H1 (cell line): ENCODE measurements at regions not wholly inside any gene's neighbourhood (a gene's known extent, or its start where the extent isn't known, plus 50 kb on each side); places are given as distances from the start of the nearest gene placed in this dataset.
A peak's percentile ranks its signal among the peaks of the same experiment; 100 is the strongest.

Experiments used
- CTCF ChIA-PET: fragments of 300-600 bp; sonication (Branson Sonifier 250); formaldehyde crosslinking; loops from one replicate; lab custom pipeline; 2021; ENCODE audit not compliant: partially characterized antibody; lab: Charles Lee
- POLR2A ChIA-PET: fragments of 300-600 bp; sonication (Branson Sonifier 250); formaldehyde crosslinking; loops from one replicate; lab custom pipeline; 2021; ENCODE audit warnings: inconsistent platforms; ENCODE audit not compliant: partially characterized antibody; lab: Charles Lee
- DNase-seq, 2 experiments: peaks; one replicate each; pipeline versions ENCODE4 v3.0.0 to v3.0.0-alpha.2; 2010 to 2022; ENCODE audit warnings: low spot score in 2 of 2, low read depth in 1 of 2, mixed read lengths in 1 of 2
- FAIRE-seq: peaks from 2 replicates; lab custom pipeline; 2011; peaks lifted over from hg19 to GRCh38; lab: Jason Lieb, UNC
- H2AFZ ChIP-seq: 2 replicates; pipeline ENCODE4 v1.8.1; 2012; ENCODE audit warnings: low read length, inconsistent platforms
- H2AK5ac ChIP-seq: 2 replicates; pipeline ENCODE4 v1.6.1; 2013; ENCODE audit warnings: low read depth, low read length
- H2BK120ac ChIP-seq: replicated peaks from 2 replicates; pipeline ENCODE3; 2013; ENCODE audit warnings: low read depth, low read length, inconsistent platforms
- H2BK12ac ChIP-seq: 2 replicates; pipeline ENCODE4 v1.6.1; 2013; ENCODE audit warnings: low read depth, low read length
- H2BK15ac ChIP-seq: 2 replicates; pipeline ENCODE4 v1.6.1; 2013; ENCODE audit warnings: low read length
- H2BK20ac ChIP-seq: 2 replicates; pipeline ENCODE4 v1.6.1; 2013; ENCODE audit warnings: low read length
- H2BK5ac ChIP-seq: 2 replicates; pipeline ENCODE4 v1.6.1; 2013; ENCODE audit warnings: low read depth, low read length
- H3K14ac ChIP-seq: 2 replicates; pipeline ENCODE4 v1.6.1; 2013; ENCODE audit warnings: inconsistent platforms; ENCODE audit not compliant: insufficient read length
- H3K18ac ChIP-seq: 2 replicates; pipeline ENCODE4 v1.6.1; 2013; ENCODE audit warnings: low read length; ENCODE audit errors: extremely low read depth
- H3K23ac ChIP-seq: 2 replicates; pipeline ENCODE4 v1.6.1; 2013; ENCODE audit warnings: inconsistent platforms; ENCODE audit not compliant: insufficient read length
- H3K23me2 ChIP-seq: 2 replicates; pipeline ENCODE4 v1.6.1; 2013; ENCODE audit warnings: low read depth, low read length
- H3K27ac ChIP-seq: 2 replicates; pipeline ENCODE4 v1.6.1; 2011; ENCODE audit warnings: low read depth, low read length, inconsistent platforms
- H3K27me3 ChIP-seq, 4 experiments: replicated peaks in 1 of 4; 1 replicate in 1 of 4; 2 replicates in 3 of 4; pipeline versions ENCODE4 v1.6.1 to v1.8.1; 2011 to 2013; ENCODE audit warnings: low read length in 3 of 4, mild to moderate bottlenecking in 3 of 4, inconsistent platforms in 2 of 4, mixed read lengths in 2 of 4, moderate library complexity in 1 of 4; ENCODE audit not compliant: control insufficient read depth in 3 of 4, insufficient read depth in 3 of 4; ENCODE audit errors: extremely low read depth in 1 of 4
- H3K36me3 ChIP-seq, 4 experiments: 2 replicates each; pipeline versions ENCODE4 v1.6.1 to v1.8.1; 2011 to 2013; ENCODE audit warnings: mild to moderate bottlenecking in 4 of 4, low read length in 3 of 4, moderate library complexity in 2 of 4, control low read depth in 1 of 4, inconsistent platforms in 1 of 4; ENCODE audit not compliant: insufficient read depth in 4 of 4, control insufficient read depth in 2 of 4
- H3K4ac ChIP-seq: replicated peaks from 2 replicates; pipeline ENCODE3; 2013; ENCODE audit warnings: low read length, low read depth, mixed read lengths, inconsistent platforms; ENCODE audit not compliant: insufficient read length
- H3K4me1 ChIP-seq, 4 experiments: replicated peaks in 1 of 4; 1 replicate in 1 of 4; 2 replicates in 3 of 4; pipeline versions ENCODE4 v1.6.1 to v1.8.1; 2011 to 2013; ENCODE audit warnings: low read length in 3 of 4, inconsistent platforms in 2 of 4, mixed read lengths in 1 of 4; ENCODE audit not compliant: insufficient read depth in 4 of 4, control insufficient read depth in 3 of 4
- H3K4me2 ChIP-seq, 2 experiments: 2 replicates each; pipeline versions ENCODE4 v1.6.1 to v1.8.1; 2011 to 2013; ENCODE audit warnings: low read depth in 2 of 2, low read length in 2 of 2, control low read depth in 1 of 2, inconsistent platforms in 1 of 2, mild to moderate bottlenecking in 1 of 2; ENCODE audit not compliant: insufficient read depth in 1 of 2
- H3K4me3 ChIP-seq, 4 experiments: fragments of 200-600, 300-600 bp in 1 of 4; sonication (generic), shearing (Covaris generic), sonication (Bioruptor Twin) in 1 of 4; 2 replicates each; pipeline versions ENCODE4 v1.5.1 to v1.8.1; 2011 to 2016; ENCODE audit warnings: low read length in 4 of 4, low read depth in 3 of 4, control low read depth in 2 of 4, inconsistent platforms in 2 of 4, mild to moderate bottlenecking in 2 of 4, mixed read lengths in 1 of 4, moderate library complexity in 1 of 4; ENCODE audit not compliant: insufficient read depth in 2 of 4; ENCODE audit errors: extremely low read depth in 1 of 4
- H3K56ac ChIP-seq: replicated peaks from 2 replicates; pipeline ENCODE3; 2013; ENCODE audit warnings: low read depth, mild to moderate bottlenecking, mixed read lengths, low read length, inconsistent platforms; ENCODE audit not compliant: insufficient read length
- H3K79me1 ChIP-seq: 2 replicates; pipeline ENCODE4 v1.6.1; 2013; ENCODE audit warnings: low read depth, low read length, control low read depth
- H3K79me2 ChIP-seq, 2 experiments: 2 replicates each; pipeline versions ENCODE4 v1.6.1 to v1.8.1; 2012 to 2013; ENCODE audit warnings: low read length in 2 of 2, mild to moderate bottlenecking in 2 of 2, inconsistent platforms in 1 of 2; ENCODE audit not compliant: insufficient read depth in 2 of 2, control insufficient read depth in 1 of 2
- H3K9ac ChIP-seq, 4 experiments: replicated peaks in 1 of 4; 1 replicate in 1 of 4; 2 replicates in 3 of 4; pipeline versions ENCODE4 v1.6.1 to v1.8.1; 2011 to 2013; ENCODE audit warnings: low read depth in 3 of 4, low read length in 3 of 4, control low read depth in 2 of 4, mild to moderate bottlenecking in 2 of 4, moderate library complexity in 2 of 4, inconsistent platforms in 1 of 4; ENCODE audit errors: extremely low read depth in 1 of 4
- H3K9me3 ChIP-seq, 2 experiments: 2 replicates each; pipeline versions ENCODE4 v1.6.1 to v1.8.1; 2012 to 2013; ENCODE audit warnings: mild to moderate bottlenecking in 2 of 2, moderate library complexity in 2 of 2, control low read depth in 1 of 2, inconsistent platforms in 1 of 2, low read depth in 1 of 2, low read length in 1 of 2, mixed read lengths in 1 of 2; ENCODE audit not compliant: insufficient read depth in 2 of 2
- H4K20me1 ChIP-seq, 2 experiments: replicated peaks in 1 of 2; 2 replicates each; pipeline versions ENCODE3 to v1.8.1; 2011 to 2013; ENCODE audit warnings: inconsistent platforms in 2 of 2, low read length in 2 of 2, mild to moderate bottlenecking in 1 of 2; ENCODE audit not compliant: insufficient read depth in 2 of 2, control insufficient read depth in 1 of 2
- H4K5ac ChIP-seq: 2 replicates; pipeline ENCODE4 v1.6.1; 2013; ENCODE audit warnings: low read length, low read depth, mixed read lengths, inconsistent platforms; ENCODE audit not compliant: insufficient read length
- H4K8ac ChIP-seq: 2 replicates; pipeline ENCODE4 v1.8.0; 2013; ENCODE audit warnings: mild to moderate bottlenecking, moderate library complexity, low read length, inconsistent platforms; ENCODE audit not compliant: insufficient read depth; ENCODE audit errors: extremely low read depth
- H4K91ac ChIP-seq: replicated peaks from 2 replicates; pipeline ENCODE3; 2013; ENCODE audit warnings: low read length, mixed read lengths, inconsistent platforms; ENCODE audit not compliant: insufficient read length
- KDM5A ChIP-seq: fragments of 200-600 bp; IDR thresholded peaks from 2 replicates; pipeline ENCODE4 v1.7.1; 2012; ENCODE audit warnings: mild to moderate bottlenecking, low read length, inconsistent platforms, mixed read lengths
- SAP30 ChIP-seq: fragments of 300-600 bp; sonication (generic); IDR thresholded peaks from 2 replicates; pipeline ENCODE4 v1.7.1; 2012; ENCODE audit warnings: low read length, moderate library complexity, mild to moderate bottlenecking, inconsistent platforms; ENCODE audit not compliant: insufficient read depth, insufficient replicate concordance
- SIN3A ChIP-seq, 2 experiments: IDR thresholded peaks in 1 of 2; conservative IDR thresholded peaks in 1 of 2; 2 replicates each; pipeline ENCODE4 v1.6.1; 2011 to 2012; ENCODE audit warnings: low read length in 2 of 2, improper control_type of control experiment in 1 of 2, low read depth in 1 of 2, mild to moderate bottlenecking in 1 of 2
- SP1 ChIP-seq: IDR thresholded peaks from 2 replicates; pipeline ENCODE4 v1.6.1; 2011; ENCODE audit warnings: low read depth, low read length
- WGBS, 2 experiments: shearing (Covaris generic) in 1 of 2; methylation state at CpG; one replicate each; pipeline versions ENCODE4 v1.1.6 to v1.1.7; 2013 to 2015; ENCODE audit warnings: low lambda C conversion rate in 2 of 2, mixed read lengths in 2 of 2, inconsistent platforms in 1 of 2, low coverage in 1 of 2, missing lambda C conversion rate in 1 of 2; ENCODE audit not compliant: insufficient replicate concordance in 2 of 2, insufficient coverage in 1 of 2, insufficient read length in 1 of 2; ENCODE audit errors: extremely low coverage in 1 of 2, missing lambda C conversion rate in 1 of 2; 5-methylcytosine and 5-hydroxymethylcytosine counted together

DNA sequence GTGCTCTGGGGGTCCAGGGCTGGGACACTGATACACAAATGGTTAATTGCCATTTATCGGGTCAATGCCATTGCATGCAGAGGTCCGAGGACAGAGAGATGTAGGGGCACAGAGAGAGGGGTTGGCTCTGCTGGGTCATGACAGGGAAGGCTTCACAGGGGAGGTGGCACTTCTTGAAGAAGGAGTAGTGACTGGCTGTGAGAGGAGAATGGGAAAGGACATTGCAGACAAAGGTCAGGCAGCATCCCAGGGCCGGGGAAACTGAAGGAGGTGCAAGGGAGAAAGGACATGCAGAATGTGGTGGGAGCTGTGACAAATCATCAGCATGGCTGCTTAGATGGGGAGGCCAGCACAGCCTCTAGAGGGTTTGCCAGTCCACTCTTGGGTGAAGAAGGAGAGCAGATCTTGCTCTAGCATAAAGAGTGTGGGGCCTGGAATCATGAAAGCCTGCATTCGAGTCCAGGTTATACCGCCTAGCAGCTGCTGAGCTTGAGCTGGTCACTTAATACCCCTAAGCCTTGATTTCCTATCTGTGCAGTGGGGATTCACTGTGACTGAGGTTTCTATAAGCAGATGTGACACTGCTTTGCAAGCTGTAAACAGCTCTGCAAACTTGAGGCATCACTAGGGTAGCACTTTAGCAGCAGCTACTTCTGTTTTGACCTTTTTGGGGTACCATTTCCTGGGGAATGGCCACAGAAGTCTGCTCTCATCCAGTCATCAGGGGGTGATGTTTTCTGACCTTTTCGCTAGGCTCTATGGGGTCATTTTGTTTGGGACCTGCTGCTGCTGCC, 59.2 kb upstream of the EPS8L3 start:
- no peaks in the 10 kb centered on the region for H3K9me3 ChIP-seq
- H3K4me1 ChIP-seq = peaks cover 0 to 5% (median 0%) of the 10 kb centered on the region in 4 experiments; a peak in 1 of 7 replicates
- no peak overlapping the region for H4K8ac ChIP-seq
- H3K23ac ChIP-seq = no peak overlapping the region
- no peak overlapping the region for H3K14ac ChIP-seq
- peak overlapping the region; percentile 63; the same call in 1 of the 2 replicates for H2BK5ac ChIP-seq
- H2AK5ac ChIP-seq = no peak overlapping the region
- H4K91ac ChIP-seq = no peak overlapping the region
- no peaks in the 10 kb centered on the region for H3K79me2 ChIP-seq
- peak overlapping the region; percentile 46; the same call in 1 of the 2 replicates for H2BK15ac ChIP-seq
- peak in 1 of 2 experiments; percentile 32 for DNase-seq
- no peak overlapping the region for H4K5ac ChIP-seq
- H3K4me3 ChIP-seq = no peak overlapping the region
- H3K36me3 ChIP-seq = no peaks in the 10 kb centered on the region
- POLR2A ChIA-PET = no interaction called here
- 91% methylated on average over 6 of the region's 6 CpGs; no CpG with 5 or more reads in 1 of the 2 experiments for WGBS, 2 experiments
- CTCF ChIA-PET = interaction anchor here (0.6 to 1.7 kb wide), 6 partner anchors 17 to 159 kb away, joined by 4 to 5 read pairs (median 4); no protein-coding TSS in a partner anchor
- TF ChIP-seq SP1 (no peak), KDM5A (no peak), SIN3A (conservative IDR thresholded peaks at IDR 0.05 in 1 of 2, IDR thresholded peaks at IDR 0.05 in 1 of 2; ENCODE audit: low read depth in 1 of 2, low read length in 2 of 2) (no peak), SAP30 (no peak)
- TF ChIP-seq, all 59 proteins: peak for 0
- Histone ChIP-seq H2AFZ (no peak overlapping the region), H3K27ac (no peak overlapping the region), H3K9ac (no peak overlapping the region), H3K27me3 (no peaks in the 10 kb centered on the region), H3K4ac (no peak overlapping the region), H3K23me2 (no peaks in the 10 kb centered on the region), H3K56ac (no peak overlapping the region), H2BK120ac (peak overlapping the region; percentile 56), H3K18ac (no peak overlapping the region; the same call in 1 of the 2 replicates), H4K20me1 (no peaks in the 10 kb centered on the region), H2BK12ac (no peak overlapping the region), H3K4me2 (no peak overlapping the region), H3K79me1 (no peaks in the 10 kb centered on the region), H2BK20ac (peak overlapping the region; percentile 80; the same call in 1 of the 2 replicates)
- no peak for FAIRE-seq
